CD14-positive monocyte (primary cell): ENCODE measurements at regions not wholly inside any gene's neighbourhood (a gene's known extent, or its start where the extent isn't known, plus 50 kb on each side); places are given as distances from the start of the nearest gene placed in this dataset.

Experiments used
- DNase-seq, 3 donors: peaks; one replicate each; pipeline ENCODE4 v3.0.0-alpha.2; 2011 to 2022
- H2AFZ ChIP-seq: 2 replicates; pipeline ENCODE4 v1.6.0; 2012; ENCODE audit warnings: mild to moderate bottlenecking, low read depth, low read length, inconsistent platforms; ENCODE audit not compliant: insufficient read depth, poor library complexity, severe bottlenecking
- H3K27ac ChIP-seq, 2 donors: 1 replicate in 1 of 2; 2 replicates in 1 of 2; pipeline ENCODE4 v1.5.1; 2012 to 2013; ENCODE audit warnings: low read length in 2 of 2, control low read depth in 1 of 2, inconsistent platforms in 1 of 2, low read depth in 1 of 2, mild to moderate bottlenecking in 1 of 2
- H3K27me3 ChIP-seq, 2 donors: one replicate each; pipeline versions ENCODE4 v1.6.0 to v1.6.1; 2011 to 2013; ENCODE audit warnings: low read length in 2 of 2; ENCODE audit not compliant: control insufficient read depth in 2 of 2, insufficient read depth in 2 of 2
- H3K36me3 ChIP-seq, 2 donors: replicated peaks in 1 of 2; 1 replicate in 1 of 2; 2 replicates in 1 of 2; pipeline versions ENCODE4 v1.5.1 to v1.6.1; 2012 to 2013; ENCODE audit warnings: low read length in 2 of 2, control low read depth in 1 of 2, inconsistent platforms in 1 of 2, mild to moderate bottlenecking in 1 of 2; ENCODE audit not compliant: insufficient read depth in 2 of 2, control insufficient read depth in 1 of 2
- H3K4me1 ChIP-seq, 2 donors: 1 replicate in 1 of 2; 2 replicates in 1 of 2; pipeline versions ENCODE4 v1.5.1 to v1.6.1; 2012 to 2013; ENCODE audit warnings: low read length in 2 of 2, control low read depth in 1 of 2, inconsistent platforms in 1 of 2, mild to moderate bottlenecking in 1 of 2, moderate library complexity in 1 of 2; ENCODE audit not compliant: insufficient read depth in 2 of 2, control insufficient read depth in 1 of 2
- H3K4me2 ChIP-seq: replicated peaks from 2 replicates; pipeline ENCODE3; 2012; ENCODE audit warnings: low read length, moderate library complexity, mild to moderate bottlenecking; ENCODE audit not compliant: poor library complexity, severe bottlenecking; ENCODE audit errors: extremely low read depth
- H3K4me3 ChIP-seq, 3 experiments: fragments of 200-600 bp in 1 of 3; sonication (generic) in 1 of 3; replicated peaks in 1 of 3; 1 replicate in 2 of 3; 2 replicates in 1 of 3; pipeline ENCODE4 v1.5.1; 2011 to 2013; ENCODE audit warnings: low read length in 3 of 3, mild to moderate bottlenecking in 3 of 3, control low read depth in 2 of 3, low read depth in 2 of 3, inconsistent platforms in 1 of 3, moderate library complexity in 1 of 3
- H3K79me2 ChIP-seq: 2 replicates; pipeline ENCODE4 v1.6.0; 2012; ENCODE audit warnings: mild to moderate bottlenecking, control low read depth, inconsistent platforms, low read length, moderate library complexity; ENCODE audit not compliant: insufficient read depth
- H3K9ac ChIP-seq: 2 replicates; pipeline ENCODE4 v1.6.0; 2017; ENCODE audit warnings: low read length, mild to moderate bottlenecking; ENCODE audit not compliant: insufficient read depth, poor library complexity, severe bottlenecking
- H3K9me3 ChIP-seq, 2 donors: replicated peaks in 1 of 2; 1 replicate in 1 of 2; 2 replicates in 1 of 2; pipeline versions ENCODE4 v1.5.1 to v1.6.1; 2012 to 2013; ENCODE audit warnings: low read length in 2 of 2, control low read depth in 1 of 2; ENCODE audit not compliant: control insufficient read depth in 1 of 2, insufficient read depth in 1 of 2
- H4K20me1 ChIP-seq: 2 replicates; pipeline ENCODE4 v1.6.0; 2012; ENCODE audit warnings: mild to moderate bottlenecking, low read length, control low read depth, moderate library complexity; ENCODE audit not compliant: insufficient read depth
- H3K27ac Mint-ChIP-seq, 7 donors: one replicate each; pipeline ENCODE4 v1.8.0; 2020; ENCODE audit warnings: mild to moderate bottlenecking in 7 of 7, mixed read lengths in 7 of 7, moderate library complexity in 6 of 7, inconsistent platforms in 2 of 7
- H3K27me3 Mint-ChIP-seq, 3 donors: one replicate each; pipeline ENCODE4 v1.8.0; 2021 to 2022; ENCODE audit warnings: low read depth in 3 of 3, mild to moderate bottlenecking in 3 of 3, mixed read lengths in 3 of 3, moderate library complexity in 3 of 3, inconsistent platforms in 1 of 3
- H3K36me3 Mint-ChIP-seq, 2 donors: one replicate each; pipeline ENCODE4 v1.8.0; 2020; ENCODE audit warnings: mixed read lengths in 2 of 2, inconsistent platforms in 1 of 2, mild to moderate bottlenecking in 1 of 2
- H3K4me1 Mint-ChIP-seq: one replicate; pipeline ENCODE4 v1.8.0; 2020; ENCODE audit warnings: mild to moderate bottlenecking, mixed read lengths
- H3K4me3 Mint-ChIP-seq, 2 donors: one replicate each; pipeline ENCODE4 v1.8.0; 2020; ENCODE audit warnings: mild to moderate bottlenecking in 2 of 2, mixed read lengths in 2 of 2, moderate library complexity in 1 of 2
- H3K9me3 Mint-ChIP-seq, 7 donors: one replicate each; pipeline ENCODE4 v1.8.0; 2020 to 2022; ENCODE audit warnings: mixed read lengths in 7 of 7, mild to moderate bottlenecking in 6 of 7, moderate library complexity in 6 of 7, inconsistent platforms in 2 of 7
- WGBS: methylation state at CpG from one replicate; pipeline ENCODE4 v1.1.5; 2013; ENCODE audit warnings: missing lambda C conversion rate; ENCODE audit not compliant: insufficient coverage; 5-methylcytosine and 5-hydroxymethylcytosine counted together
- intact Hi-C, 2 donors: fragments of 100-400 bp; cut with micrococcal nuclease; formaldehyde crosslinking; loops; one replicate each; pipeline versions ENCODE4 v1.15.0 to v1.15.1; 2023
- TF ChIP-seq, protein P1 (sequence below): fragments of 200-600 bp; IDR thresholded peaks from one replicate; pipeline ENCODE4 v1.8.0; 2022; ENCODE audit warnings: antibody characterized with exemption, mild to moderate bottlenecking

DNA sequence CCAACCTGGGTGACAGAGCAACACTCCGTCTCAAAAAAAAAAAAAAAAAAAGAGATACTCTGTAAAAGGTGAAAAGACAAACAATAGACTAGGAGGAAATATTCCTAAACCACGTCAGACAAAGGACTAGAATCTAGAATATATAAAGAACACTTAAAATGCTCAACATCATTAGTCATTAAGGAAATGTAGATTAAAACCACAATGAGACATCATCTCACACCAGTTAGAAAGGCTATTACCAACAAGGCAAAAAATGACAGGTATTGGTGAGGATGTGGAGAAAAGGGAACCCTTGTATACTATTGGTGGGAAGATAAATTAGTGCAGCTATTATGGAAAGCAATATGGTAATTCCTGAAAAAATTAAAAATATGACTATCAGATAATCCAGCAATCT lies 903.1 kb upstream of the SOX9 start:
- WGBS: no CpG with 5 or more reads among the region's 2 CpGs
- intact Hi-C loops: no loop called here

DNA sequence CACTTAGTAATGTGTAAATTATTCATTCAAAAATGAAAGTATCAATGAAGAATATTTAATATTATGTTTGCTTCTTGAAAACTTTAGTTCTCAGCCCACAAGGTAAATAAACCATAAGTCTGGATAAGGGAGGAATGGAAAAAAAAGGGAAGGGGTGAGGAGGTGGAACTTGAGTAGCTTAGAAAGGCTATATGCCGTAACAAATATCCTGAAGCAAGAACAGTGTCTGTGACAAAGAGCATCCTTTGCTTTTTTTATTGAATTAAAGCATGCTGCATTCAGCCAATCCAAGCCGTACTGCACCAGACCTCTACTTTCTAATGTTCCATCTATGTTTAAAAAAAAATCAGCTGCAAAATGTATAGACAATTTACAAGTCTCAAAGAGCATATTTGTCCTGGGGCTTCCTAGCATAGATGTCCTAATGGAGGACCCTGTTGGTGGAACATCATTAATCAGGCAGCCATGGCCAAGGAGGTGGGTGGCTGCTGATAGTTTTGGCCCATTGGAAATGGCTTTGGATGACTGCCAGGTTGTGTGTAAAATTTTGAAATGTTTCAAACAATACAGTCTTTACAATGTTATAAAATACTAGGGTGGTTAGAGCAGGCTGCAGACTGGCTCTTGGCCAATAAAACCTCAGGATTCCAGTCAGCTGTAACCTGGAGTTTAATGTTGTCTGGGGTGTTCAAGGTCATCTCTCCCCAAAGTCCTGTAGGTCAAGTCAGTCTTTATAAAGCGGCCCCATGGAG lies 895.8 kb upstream of the SOX9 start:
- no peak for DNase-seq
- WGBS: 89% methylated on average over 3 of the region's 3 CpGs
- Mint-ChIP-seq H3K4me1 (no peaks in the 10 kb centered on the region), H3K36me3 (no peaks in the 10 kb centered on the region), H3K9me3 (peaks cover 0 to 4% (median 0%) of the 10 kb centered on the region in 7 donors), H3K27me3 (peaks cover 0 to 1% (median 0%) of the 10 kb centered on the region in 3 donors), H3K4me3 (no peak overlapping the region), H3K27ac (no peak overlapping the region)
- TF ChIP-seq, protein P1, sequence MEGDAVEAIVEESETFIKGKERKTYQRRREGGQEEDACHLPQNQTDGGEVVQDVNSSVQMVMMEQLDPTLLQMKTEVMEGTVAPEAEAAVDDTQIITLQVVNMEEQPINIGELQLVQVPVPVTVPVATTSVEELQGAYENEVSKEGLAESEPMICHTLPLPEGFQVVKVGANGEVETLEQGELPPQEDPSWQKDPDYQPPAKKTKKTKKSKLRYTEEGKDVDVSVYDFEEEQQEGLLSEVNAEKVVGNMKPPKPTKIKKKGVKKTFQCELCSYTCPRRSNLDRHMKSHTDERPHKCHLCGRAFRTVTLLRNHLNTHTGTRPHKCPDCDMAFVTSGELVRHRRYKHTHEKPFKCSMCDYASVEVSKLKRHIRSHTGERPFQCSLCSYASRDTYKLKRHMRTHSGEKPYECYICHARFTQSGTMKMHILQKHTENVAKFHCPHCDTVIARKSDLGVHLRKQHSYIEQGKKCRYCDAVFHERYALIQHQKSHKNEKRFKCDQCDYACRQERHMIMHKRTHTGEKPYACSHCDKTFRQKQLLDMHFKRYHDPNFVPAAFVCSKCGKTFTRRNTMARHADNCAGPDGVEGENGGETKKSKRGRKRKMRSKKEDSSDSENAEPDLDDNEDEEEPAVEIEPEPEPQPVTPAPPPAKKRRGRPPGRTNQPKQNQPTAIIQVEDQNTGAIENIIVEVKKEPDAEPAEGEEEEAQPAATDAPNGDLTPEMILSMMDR: no peak
- Histone ChIP-seq H2AFZ (no peak overlapping the region), H3K9me3 (no peaks in the 10 kb centered on the region), H3K27me3 (no peaks in the 10 kb centered on the region), H3K9ac (no peak overlapping the region), H3K79me2 (no peaks in the 10 kb centered on the region), H3K36me3 (no peaks in the 10 kb centered on the region), H3K4me2 (no peak overlapping the region), H3K27ac (no peak overlapping the region), H3K4me3 (no peak overlapping the region), H4K20me1 (no peaks in the 10 kb centered on the region), H3K4me1 (no peaks in the 10 kb centered on the region)
- intact Hi-C loops: no loop called here

More for the DNA sequence above, 903.1 kb upstream of the SOX9 start:
- H3K4me1 Mint-ChIP-seq: no peaks in the 10 kb centered on the region
- no peaks in the 10 kb centered on the region for H3K27me3 ChIP-seq
- H3K4me3 ChIP-seq: no peak overlapping the region
- no peaks in the 10 kb centered on the region for H3K36me3 Mint-ChIP-seq
- H3K27ac Mint-ChIP-seq: no peak overlapping the region
- no peak overlapping the region for H3K9ac ChIP-seq
- peaks cover 0 to 10% (median 4%) of the 10 kb centered on the region in 7 donors for H3K9me3 Mint-ChIP-seq
- H3K4me1 ChIP-seq: no peaks in the 10 kb centered on the region
- H2AFZ ChIP-seq: no peak overlapping the region
- H4K20me1 ChIP-seq: no peaks in the 10 kb centered on the region
- TF ChIP-seq, protein P1: no peak
- H3K9me3 ChIP-seq: no peaks in the 10 kb centered on the region
- no peak for DNase-seq
- H3K4me3 Mint-ChIP-seq: no peak overlapping the region
- H3K27ac ChIP-seq: no peak overlapping the region
- no peaks in the 10 kb centered on the region for H3K27me3 Mint-ChIP-seq
- no peaks in the 10 kb centered on the region for H3K79me2 ChIP-seq
- no peaks in the 10 kb centered on the region for H3K36me3 ChIP-seq
- H3K4me2 ChIP-seq: no peak overlapping the region
